Posterior vena cava (tissue), 2 donors: ENCODE measurements at regions not wholly inside any gene's neighbourhood (a gene's known extent, or its start where the extent isn't known, plus 50 kb on each side); places are given as distances from the start of the nearest gene placed in this dataset.
"Not testable (repeated sequence)": the region's sequence is repeated elsewhere in the genome, so short reads cannot be mapped to it uniquely, and the experiment has no call there.

Source experiments
- DNase-seq: peaks from one replicate; pipeline ENCODE4 v3.0.0-alpha.2; 2020; ENCODE audit warnings: low spot score
- intact Hi-C, 2 donors: fragments of 100-400 bp; cut with DNase I; formaldehyde crosslinking; loops; one replicate each; pipeline versions ENCODE4 v1.14.1 to v1.14.2; 2022 to 2023
- donor health status: DM: yes; HTN: yes; CAD: no.
- donor health status: DM: yes; HTN: yes; CAD: no.

DNA sequence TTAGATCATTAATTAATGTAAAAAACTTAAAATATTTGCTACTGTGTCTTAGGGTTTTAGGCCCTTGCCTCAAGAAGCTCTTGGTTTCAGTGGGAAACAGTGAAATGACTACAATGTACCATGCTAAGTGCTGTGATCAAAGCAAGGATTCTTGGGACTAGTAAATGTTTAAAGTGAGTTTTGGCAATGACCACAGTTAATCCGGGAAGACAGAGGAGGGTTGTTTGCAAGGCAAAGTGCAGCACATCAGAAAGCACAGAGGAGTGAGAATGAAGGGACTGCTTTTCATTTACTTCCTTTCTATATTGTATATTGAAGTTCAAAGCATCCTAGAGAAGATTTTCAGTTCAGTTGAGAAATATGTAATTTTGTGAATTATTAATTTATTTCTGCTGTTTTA, 676.7 kb downstream of the SPATA31A6 start:
- intact Hi-C loops: not testable (repeated sequence)

DNA sequence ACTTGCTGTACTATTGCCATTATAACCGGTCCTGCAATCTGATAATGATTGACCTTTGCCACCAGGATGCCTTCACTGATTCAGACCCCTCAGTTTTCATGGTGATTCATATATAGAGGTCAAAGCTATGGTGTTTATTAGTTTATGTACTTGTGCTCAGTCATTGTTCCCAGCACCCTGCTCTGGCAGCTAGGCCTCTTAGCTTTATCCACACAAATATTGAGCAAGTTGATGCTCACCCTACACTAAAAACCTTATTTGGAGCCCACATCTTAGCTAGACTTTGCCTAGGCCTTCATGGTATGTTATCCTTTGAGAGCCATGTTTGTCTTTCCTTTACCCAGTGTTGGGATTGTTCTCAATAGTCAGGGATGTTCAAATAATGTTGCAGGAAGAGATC, 679.0 kb downstream of the SPATA31A6 start:
- DNase-seq, intact Hi-C loops: not testable (repeated sequence)

More for the DNA sequence above, 676.7 kb downstream of the SPATA31A6 start:
- DNase-seq: not testable (repeated sequence)
